Left renal cortex interstitium (tissue), 4 donors: ENCODE measurements at regions not wholly inside any gene's neighbourhood (a gene's known extent, or its start where the extent isn't known, plus 50 kb on each side); places are given as distances from the start of the nearest gene placed in this dataset.
"Not testable (repeated sequence)": the region's sequence is repeated elsewhere in the genome, so short reads cannot be mapped to it uniquely, and the experiment has no call there.

Experiments used
- DNase-seq, 4 donors: peaks; one replicate each; pipeline ENCODE4 v3.0.0-alpha.2; 2013; ENCODE audit warnings: low read depth in 4 of 4, low spot score in 2 of 4, missing footprints in 1 of 4

- DNase-seq, result no peak
Measured at GRCh38 chr3:132987396-132987795, 50.8 kb upstream of the TMEM108 start.

- no peak for DNase-seq
Measured at GRCh38 chr3:132984181-132984580, 54.0 kb upstream of the TMEM108 start.

GRCh38 chr3:132983143-132983770 lies 54.9 kb upstream of the TMEM108 start:
- no peak for DNase-seq

GRCh38 chr3:132981719-132982118 lies 56.5 kb upstream of the TMEM108 start:
- no peak for DNase-seq

GRCh38 chr3:132980102-132980501 lies 58.1 kb upstream of the TMEM108 start:
- DNase-seq, result no peak

GRCh38 chr3:132979606-132980005 lies 58.6 kb upstream of the TMEM108 start:
- no peak for DNase-seq

GRCh38 chr3:132978946-132979345 lies 59.2 kb upstream of the TMEM108 start:
- not testable (repeated sequence) for DNase-seq

GRCh38 chr3:132978464-132978863 lies 59.7 kb upstream of the TMEM108 start:
- DNase-seq, result no peak

GRCh38 chr3:132974097-132974496 lies 64.1 kb upstream of the TMEM108 start:
- no peak for DNase-seq

- DNase-seq, result no peak
Measured at GRCh38 chr3:132973441-132973840, 64.8 kb upstream of the TMEM108 start.

GRCh38 chr3:132972333-132972732 lies 65.9 kb upstream of the TMEM108 start:
- no peak for DNase-seq

- DNase-seq, result no peak
Measured at GRCh38 chr3:132966374-132966773, 71.8 kb upstream of the TMEM108 start.

- DNase-seq, result no peak
Measured at GRCh38 chr3:132964266-132964665, 73.9 kb upstream of the TMEM108 start.

GRCh38 chr3:132963786-132964185 lies 74.4 kb upstream of the TMEM108 start:
- DNase-seq, result no peak

- DNase-seq, result peak in 1 of 4 donors; percentile 7
Measured at GRCh38 chr3:132961991-132962390, 76.2 kb upstream of the TMEM108 start.

- DNase-seq, result no peak
Measured at GRCh38 chr3:132953683-132954082, 84.5 kb upstream of the TMEM108 start.

- no peak for DNase-seq
Measured at GRCh38 chr3:132927896-132928295, 110.3 kb upstream of the TMEM108 start.

- DNase-seq, result no peak
Measured at GRCh38 chr3:132926098-132926497, 112.1 kb upstream of the TMEM108 start.

GRCh38 chr3:132925256-132925930 lies 112.8 kb upstream of the TMEM108 start:
- no peak for DNase-seq

GRCh38 chr3:132916096-132916495 lies 122.1 kb upstream of the TMEM108 start:
- DNase-seq, result no peak

GRCh38 chr3:132912416-132912753 lies 125.8 kb upstream of the TMEM108 start:
- no peak for DNase-seq

GRCh38 chr3:132911741-132912415 lies 126.3 kb upstream of the TMEM108 start:
- no peak for DNase-seq
